HepG2 (cell line): ENCODE measurements at regions not wholly inside any gene's neighbourhood (a gene's known extent, or its start where the extent isn't known, plus 50 kb on each side); places are given as distances from the start of the nearest gene placed in this dataset.

Source experiments
- BCL6 ChIP-seq: IDR thresholded peaks from 2 replicates; pipeline ENCODE4 v1.6.1; 2016; ENCODE audit warnings: missing genetic modification reagents, missing compliant biosample characterization
- CBX1 ChIP-seq: IDR thresholded peaks from one replicate; pipeline ENCODE4 v1.6.1; 2016; ENCODE audit warnings: antibody characterized with exemption, low read depth
- FOXA3 ChIP-seq: IDR thresholded peaks from 2 replicates; pipeline ENCODE4 v1.6.1; 2016; ENCODE audit warnings: missing genetic modification reagents, missing compliant biosample characterization
- GABPA ChIP-seq, 2 experiments: IDR thresholded peaks; 2 replicates each; pipeline ENCODE4 v1.6.1; 2011 to 2016; ENCODE audit warnings: low read depth in 2 of 2, low read length in 1 of 2, missing biosample characterization in 1 of 2, missing genetic modification characterization in 1 of 2
- GMEB2 ChIP-seq: IDR thresholded peaks from 2 replicates; pipeline ENCODE4 v1.6.1; 2016; ENCODE audit warnings: missing biosample characterization, missing genetic modification reagents, low read depth
- NCOA2 ChIP-seq: sonication (generic); formaldehyde crosslinking; IDR thresholded peaks from 2 replicates; pipeline ENCODE4 v1.8.0; 2022; ENCODE audit warnings: inconsistent platforms
- NFYC ChIP-seq: IDR thresholded peaks from 2 replicates; pipeline ENCODE4 v1.6.1; 2016; ENCODE audit warnings: missing genetic modification reagents, missing compliant biosample characterization
- PRPF4 ChIP-seq: fragments of 200-400 bp; formaldehyde crosslinking; IDR thresholded peaks from 2 replicates; pipeline ENCODE4 v1.6.1; 2016; ENCODE audit warnings: low read length, low read depth; ENCODE audit not compliant: poor library complexity, severe bottlenecking
- SIN3A ChIP-seq: IDR thresholded peaks from 2 replicates; pipeline ENCODE4 v1.6.1; 2011; ENCODE audit warnings: low read depth, mild to moderate bottlenecking, control low read depth, low read length, borderline replicate concordance
- TBX3 ChIP-seq: fragments of 450-650 bp; IDR thresholded peaks from 2 replicates; pipeline ENCODE4 v1.6.1; 2017; ENCODE audit warnings: antibody characterized with exemption, mild to moderate bottlenecking, inconsistent platforms, borderline replicate concordance
- ZNF280D ChIP-seq: sonication (generic); formaldehyde crosslinking; IDR thresholded peaks from 2 replicates; pipeline ENCODE4 v1.5.1; 2020; ENCODE audit warnings: mild to moderate bottlenecking, missing genetic modification reagents
- ZNF318 ChIP-seq: sonication (generic); formaldehyde crosslinking; IDR thresholded peaks from 2 replicates; pipeline ENCODE4 v1.4.0; 2020; ENCODE audit warnings: mild to moderate bottlenecking, missing genetic modification reagents
- ZNF850 ChIP-seq: sonication (generic); formaldehyde crosslinking; conservative IDR thresholded peaks from 2 replicates; pipeline ENCODE4 v1.9.0; 2021; ENCODE audit warnings: mild to moderate bottlenecking, missing genetic modification reagents

GRCh38 chr6:109239651-109240321 is 142.5 kb downstream of the CD164 start (continued):
- TF ChIP-seq FOXA3 (CRISPR knock-in tag) (peak; percentile 9; the same call in 1 of the 2 replicates), CBX1 (no peak), PRPF4 (no peak), ZNF850 (no peak), TBX3 (no peak), GMEB2 (CRISPR knock-in tag) (no peak), NCOA2 (CRISPR knock-in tag) (0 out of 2 replicates have a peak, but pooled peaks have one; percentile 28), BCL6 (CRISPR knock-in tag) (peak; percentile 39; the same call in 1 of the 2 replicates), SIN3A (no peak), NFYC (no peak), GABPA (IDR thresholded peaks at IDR 0.05; ENCODE audit: low read depth, low read length) (no peak), GABPA (CRISPR knock-in tag; IDR thresholded peaks at IDR 0.05; ENCODE audit: low read depth) (0 out of 2 replicates have a peak, but pooled peaks have one; percentile 11), ZNF318 (no peak), ZNF280D (no peak)
